ENCODE measurements at regions not wholly inside any gene's neighbourhood (a gene's known extent, or its start where the extent isn't known, plus 50 kb on each side); places are given as distances from the start of the nearest gene placed in this dataset.
"Not testable (repeated sequence)": the region's sequence is repeated elsewhere in the genome, so short reads cannot be mapped to it uniquely, and the experiment has no call there.

DNA sequence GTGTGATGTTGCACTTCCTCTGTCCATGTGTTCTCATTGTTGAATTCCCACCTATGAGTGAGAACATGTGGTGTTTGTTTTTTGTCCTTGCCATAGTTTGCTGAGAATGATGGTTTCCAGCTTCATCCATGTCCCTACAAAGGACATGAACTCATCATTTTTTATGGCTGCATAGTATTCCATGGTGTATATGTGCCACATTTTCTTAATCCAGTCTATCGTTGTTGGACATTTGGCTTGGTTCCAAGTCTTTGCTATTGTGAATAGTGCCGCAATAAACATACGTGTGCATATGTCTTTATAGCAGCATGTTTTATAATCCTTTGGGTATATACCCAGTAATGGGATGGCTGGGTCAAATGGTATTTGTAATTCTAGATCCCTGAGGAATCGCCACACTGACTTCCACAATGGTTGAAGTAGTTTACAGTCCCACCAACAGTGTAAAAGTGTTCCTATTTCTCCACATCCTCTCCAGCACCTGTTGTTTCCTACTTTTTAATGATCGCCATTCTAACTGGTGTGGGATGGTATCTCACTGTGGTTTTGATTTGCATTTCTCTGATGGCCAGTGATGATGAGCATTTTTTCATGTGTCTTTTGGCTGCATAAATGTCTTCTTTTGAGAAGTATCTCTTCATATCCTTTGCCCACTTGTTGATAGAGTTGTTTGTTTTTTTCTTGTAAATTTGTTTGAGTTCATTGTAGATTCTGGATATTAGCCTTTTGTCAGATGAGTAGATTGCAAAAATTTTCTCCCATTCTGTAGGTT, 463.6 kb downstream of the RPS6KC1 start:
- not testable (repeated sequence) for H3K4me3 ChIP-seq, H3K27ac ChIP-seq

DNA sequence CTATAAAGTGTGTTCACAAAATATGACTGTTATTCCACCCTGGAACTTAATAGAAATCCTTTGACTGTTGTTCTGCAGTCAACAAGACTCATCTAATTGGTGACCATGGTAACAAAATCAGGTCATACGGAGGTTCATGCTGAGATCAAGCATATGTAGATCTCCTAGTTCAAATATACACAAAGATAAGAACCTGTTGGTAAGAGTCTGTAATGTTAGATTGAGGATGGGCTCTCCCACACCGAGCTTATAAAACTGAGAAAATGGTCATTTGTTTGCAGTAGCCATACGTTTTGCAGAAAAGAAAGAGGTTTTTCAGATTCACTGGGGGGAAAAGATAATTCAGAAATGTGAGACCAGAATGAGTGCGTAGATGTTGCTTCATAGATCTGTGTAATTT, 468.1 kb downstream of the RPS6KC1 start:
- Histone ChIP-seq H3K27ac (no peak overlapping the region), H3K4me3 (no peak overlapping the region)

DNA sequence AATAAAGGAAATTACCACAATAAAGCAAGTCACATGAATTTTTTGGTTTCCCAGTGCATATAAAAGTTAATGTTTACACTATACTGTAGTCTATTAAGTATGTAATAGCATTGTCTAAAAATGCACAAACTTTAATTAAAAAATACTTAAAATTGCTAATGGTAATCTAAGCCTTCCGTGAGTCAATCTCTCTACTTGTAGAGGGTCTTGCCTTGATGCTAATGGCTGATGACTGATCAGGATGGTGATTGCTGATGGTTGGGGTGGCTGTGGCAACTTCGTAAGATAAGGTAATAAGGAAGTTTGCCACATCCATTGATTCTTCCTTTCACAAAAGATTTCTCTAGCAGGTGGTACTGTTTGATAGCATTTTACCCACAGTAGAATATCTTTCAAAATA, 466.6 kb upstream of the PROX1 start:
- Histone ChIP-seq H3K4me3 (no peak overlapping the region), H3K27ac (no peak overlapping the region)

DNA sequence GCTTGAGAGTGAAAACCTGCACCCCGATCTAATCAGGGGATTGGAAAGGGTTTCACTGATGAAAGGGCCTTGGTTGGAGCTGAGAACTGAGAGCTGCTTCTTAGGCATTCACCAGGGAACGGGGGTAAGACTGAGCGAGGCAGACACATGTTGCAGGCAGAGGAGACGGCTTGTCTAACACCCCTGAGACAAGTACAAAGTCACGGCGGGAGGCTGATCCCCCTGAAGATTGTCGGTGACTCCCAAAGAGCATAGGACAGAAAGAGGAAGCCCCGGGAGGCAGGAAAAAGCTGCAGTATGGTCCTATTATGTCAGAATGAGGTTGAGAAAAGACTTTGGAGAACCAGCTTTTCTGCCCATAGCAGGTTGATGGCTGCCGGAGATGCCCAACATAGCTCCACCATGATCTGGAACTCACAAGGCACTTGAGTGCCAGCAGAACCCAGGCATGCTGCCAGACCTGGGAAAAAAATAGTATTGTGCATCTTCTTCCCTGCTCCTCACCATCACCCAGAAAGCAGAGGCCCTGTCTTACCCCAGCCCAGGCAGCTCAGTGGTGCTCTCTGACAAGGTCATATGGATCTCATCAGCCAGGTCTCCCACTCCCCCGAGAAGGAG, 463.9 kb upstream of the PROX1 start:
- Histone ChIP-seq H3K4me3 (no peak overlapping the region), H3K27ac (no peak overlapping the region)

DNA sequence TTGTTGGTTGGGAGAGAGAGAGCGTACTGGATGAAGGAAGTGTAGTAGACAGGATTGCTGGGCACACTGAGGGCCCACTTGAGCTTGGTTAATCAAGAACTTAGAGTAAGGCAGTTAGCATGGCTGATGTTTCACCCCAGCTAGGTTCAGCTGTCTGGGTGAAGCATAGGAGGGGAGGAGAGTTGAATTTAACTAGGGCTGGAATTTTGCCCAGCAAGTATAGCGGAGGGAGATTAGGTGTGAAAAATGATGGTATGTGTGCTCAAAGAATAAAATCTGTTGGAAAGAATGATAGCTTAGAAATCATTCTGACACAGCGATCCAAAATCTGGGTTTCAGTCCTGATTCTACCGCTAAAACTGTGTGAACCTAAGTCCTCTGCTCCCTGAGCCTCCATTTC, 461.5 kb upstream of the PROX1 start:
- no peak overlapping the region for H3K27ac ChIP-seq
- no peak overlapping the region for H3K4me3 ChIP-seq

DNA sequence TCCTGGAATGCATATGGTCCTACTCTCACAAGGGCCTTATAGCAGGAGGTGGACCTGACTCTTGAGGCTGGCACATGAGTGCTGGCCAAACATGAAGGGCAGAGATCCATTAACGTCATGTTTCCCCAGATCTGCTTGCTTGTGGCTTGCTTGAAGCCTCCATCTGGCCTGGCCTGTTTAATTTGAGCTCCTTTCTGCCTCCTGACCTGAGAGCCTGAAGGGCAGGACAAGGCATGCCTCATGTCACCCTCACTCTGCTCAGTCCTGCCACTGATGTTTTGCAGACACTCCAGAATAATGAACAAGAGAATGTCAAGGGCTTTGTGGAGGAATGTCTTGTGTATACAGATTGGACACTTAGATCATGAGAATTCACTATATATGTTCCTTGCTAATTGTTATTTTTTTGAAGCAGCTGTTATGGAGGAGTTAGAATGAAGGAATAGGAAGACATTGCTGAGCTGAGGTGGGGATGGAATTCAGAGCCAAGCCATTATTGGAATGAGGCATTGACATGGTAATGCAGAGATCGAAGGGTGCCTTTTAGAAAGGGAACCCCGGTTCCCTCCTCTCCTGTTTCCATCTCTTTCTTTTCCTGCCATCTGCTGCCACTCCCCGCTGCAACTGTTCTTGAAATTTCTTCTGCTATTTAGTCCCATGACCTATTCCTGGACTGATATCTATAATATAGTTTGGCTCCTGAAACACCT, 457.0 kb upstream of the PROX1 start:
- Histone ChIP-seq H3K27ac (no peak overlapping the region), H3K4me3 (no peak overlapping the region)

DNA sequence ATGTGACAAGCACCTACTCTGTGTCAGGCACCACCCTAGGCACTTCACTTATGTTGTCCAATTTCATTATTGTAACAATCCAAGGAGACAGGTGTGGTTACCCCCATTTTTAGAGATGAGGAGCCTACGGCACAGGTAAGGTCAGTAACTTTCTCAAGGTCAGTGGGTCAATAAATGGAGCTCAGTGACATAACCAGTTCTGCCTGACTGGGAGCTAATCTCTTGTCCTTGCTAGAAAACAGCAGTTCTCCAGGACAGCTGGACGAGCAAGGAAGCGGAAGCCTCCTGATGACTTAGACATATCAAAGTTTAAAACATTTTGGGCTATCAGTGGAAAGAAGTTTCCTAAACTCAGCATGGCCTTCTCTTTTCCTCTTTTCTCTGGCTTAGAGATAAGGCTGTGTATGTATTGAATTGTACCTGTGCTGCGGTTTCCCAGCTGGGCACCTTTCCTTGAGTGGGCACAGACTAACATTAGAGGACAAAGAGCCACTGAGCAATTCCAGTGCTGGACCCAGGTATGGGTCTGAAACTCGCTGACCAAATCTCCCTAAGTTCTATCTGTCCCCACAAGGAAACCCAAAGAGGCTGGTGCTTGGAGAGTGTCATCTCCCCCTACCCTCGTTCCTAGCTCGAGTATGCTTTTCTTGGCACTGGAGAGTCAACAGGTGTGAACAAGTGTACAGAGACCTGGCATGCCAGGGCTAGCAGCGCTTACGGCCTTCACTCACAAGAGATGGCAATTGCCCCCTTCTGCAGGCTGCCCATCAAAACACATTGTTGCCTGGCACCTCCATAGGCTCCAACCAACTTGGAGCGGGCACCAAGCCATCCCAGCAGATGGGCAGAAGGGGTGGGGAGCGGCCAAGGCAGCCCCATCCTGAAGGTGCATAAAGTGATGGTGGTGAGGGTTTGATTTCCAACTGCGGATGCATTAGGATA, 456.1 kb upstream of the PROX1 start:
- Histone ChIP-seq H3K4me3 (no peak overlapping the region), H3K27ac (no peak overlapping the region)

DNA sequence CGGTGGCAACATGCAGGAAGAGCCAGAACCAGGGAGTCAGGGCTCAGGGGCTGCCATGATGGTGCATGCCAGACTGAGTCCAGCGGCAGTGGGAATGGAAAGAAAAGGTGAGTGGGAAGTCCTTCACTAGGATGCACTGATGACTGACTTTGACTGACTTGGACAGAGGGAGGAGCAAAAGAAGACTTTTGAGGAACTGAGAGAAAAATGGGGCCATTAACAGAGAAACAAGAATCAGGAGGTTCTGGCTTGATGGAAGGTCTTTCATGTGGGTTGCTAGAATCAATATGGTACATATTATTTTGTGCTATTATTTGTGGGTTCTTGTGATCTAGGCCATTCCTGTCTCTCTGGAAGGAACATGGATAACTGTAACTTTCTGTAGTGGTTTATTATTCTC, 454.6 kb upstream of the PROX1 start:
- no peak overlapping the region for H3K27ac ChIP-seq
- no peak overlapping the region for H3K4me3 ChIP-seq

DNA sequence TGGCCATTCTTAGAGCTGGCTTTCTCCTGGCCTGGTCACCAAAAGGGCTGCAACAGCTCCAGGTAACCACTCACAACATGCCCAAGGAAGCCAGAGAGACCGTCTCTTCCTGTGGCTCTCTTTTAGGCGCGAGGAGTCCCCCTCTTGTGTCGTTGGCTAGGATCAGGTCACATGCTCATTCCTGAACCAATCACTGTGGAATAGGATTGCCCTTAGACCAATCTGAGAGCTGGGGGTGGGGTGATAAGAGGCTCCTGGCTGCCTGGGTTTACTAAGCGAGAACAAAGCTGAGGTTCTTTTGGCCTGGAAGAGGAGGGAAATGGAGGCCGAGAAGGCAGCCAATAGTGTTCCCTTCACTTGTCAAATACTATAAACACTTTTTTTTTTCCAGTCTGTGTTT, 452.1 kb upstream of the PROX1 start:
- Histone ChIP-seq H3K27ac (no peak overlapping the region), H3K4me3 (no peak overlapping the region)

DNA sequence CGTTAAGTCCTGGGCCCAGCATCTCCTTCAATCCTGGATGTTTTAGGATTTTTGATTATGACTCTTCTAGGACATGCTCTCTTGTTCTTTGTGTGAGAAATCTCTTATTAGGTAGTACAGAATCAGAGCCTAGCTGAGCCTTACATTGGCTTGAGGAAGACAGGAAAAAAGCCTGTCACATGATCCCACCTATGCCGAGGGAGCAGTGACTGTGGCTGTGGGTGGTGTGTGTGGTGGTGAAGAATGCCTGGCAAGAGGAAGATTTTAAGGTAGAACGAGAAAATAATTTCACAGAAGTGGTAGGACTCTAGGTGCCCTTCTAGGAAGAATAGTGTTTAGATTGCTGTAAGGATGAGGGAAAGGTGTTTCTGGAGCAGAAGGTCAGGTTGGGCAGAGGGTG, 449.5 kb upstream of the PROX1 start:
- no peak overlapping the region for H3K4me3 ChIP-seq
- H3K27ac ChIP-seq = no peak overlapping the region

DNA sequence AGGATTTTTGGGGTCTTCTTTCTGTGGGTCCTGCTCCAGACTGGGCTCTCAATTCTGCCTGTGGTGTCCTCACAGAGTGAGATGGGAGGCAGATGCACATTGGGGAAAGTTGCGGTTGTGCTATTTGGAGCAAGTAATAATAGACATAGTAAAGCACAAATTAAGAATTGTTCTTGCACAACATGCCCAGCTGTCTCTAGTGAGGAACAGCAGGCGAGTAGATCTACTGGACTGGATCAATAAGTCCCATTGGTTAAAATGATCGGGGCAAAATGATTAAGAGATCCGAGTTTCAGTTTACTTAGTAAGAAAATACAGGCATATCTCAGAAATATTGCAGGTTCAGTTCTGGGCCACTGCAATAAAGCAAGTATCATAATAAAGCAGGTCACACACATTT, 448.3 kb upstream of the PROX1 start:
- no peak overlapping the region for H3K4me3 ChIP-seq
- no peak overlapping the region for H3K27ac ChIP-seq

DNA sequence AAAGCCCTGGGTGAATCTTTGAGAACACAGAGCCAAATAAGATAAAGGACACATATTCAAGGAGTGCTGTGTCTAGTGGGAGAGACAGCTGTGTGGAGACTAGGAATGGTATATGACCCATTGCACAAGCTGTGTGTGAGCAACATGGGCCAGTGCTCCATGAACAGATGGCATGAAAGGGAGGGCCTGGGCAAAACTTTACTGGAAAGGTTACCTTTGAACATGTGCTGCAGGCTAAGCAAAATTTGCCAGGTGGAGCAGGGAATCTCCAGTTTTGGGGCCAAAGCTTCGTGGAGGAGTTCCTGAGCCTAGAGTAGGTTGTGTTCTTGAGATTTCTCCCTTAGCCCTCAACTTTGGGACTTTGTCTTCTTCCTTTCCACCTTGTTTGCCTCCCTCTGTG, 446.1 kb upstream of the PROX1 start:
- no peak overlapping the region for H3K4me3 ChIP-seq
- no peak overlapping the region for H3K27ac ChIP-seq

DNA sequence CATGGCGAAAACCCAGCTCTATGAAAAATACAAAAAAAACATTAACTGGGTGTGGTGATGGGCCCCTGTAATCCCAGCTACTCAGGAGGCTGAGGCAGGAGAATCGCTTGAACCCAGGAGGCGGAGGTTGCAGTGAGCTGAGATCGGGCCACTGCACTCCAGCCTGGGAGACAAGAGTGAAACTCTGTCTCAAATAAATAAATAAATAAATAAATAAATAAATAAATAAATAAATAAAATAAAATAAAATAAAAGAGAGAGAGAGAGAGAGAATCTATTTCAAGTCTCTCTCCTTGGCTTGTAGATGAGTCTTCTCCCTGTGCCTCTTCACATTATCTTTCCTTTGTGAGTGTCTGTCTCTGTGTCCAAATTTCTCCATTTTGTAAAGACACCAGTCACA, 442.6 kb upstream of the PROX1 start:
- not testable (repeated sequence) for H3K27ac ChIP-seq, H3K4me3 ChIP-seq

DNA sequence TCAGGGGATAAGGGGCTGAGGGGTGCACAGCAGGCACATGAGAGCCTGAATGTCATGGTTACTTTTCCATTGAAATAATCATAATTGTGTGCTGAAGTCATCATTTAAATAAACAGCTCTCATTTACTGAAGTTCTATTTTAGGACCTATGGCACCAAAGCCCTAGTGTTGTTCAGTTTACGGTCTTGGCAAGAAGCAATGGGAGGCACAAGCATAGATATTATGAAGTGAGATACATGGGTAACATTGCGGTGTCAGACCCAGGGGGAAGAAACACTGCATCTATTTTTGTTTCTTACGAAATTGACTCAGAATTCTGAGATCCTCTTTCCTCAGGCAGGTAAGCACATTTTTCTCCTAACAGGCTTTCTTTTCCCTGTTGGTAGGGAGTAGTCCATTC, 437.8 kb upstream of the PROX1 start:
- Histone ChIP-seq H3K4me3 (no peak overlapping the region), H3K27ac (no peak overlapping the region)

DNA sequence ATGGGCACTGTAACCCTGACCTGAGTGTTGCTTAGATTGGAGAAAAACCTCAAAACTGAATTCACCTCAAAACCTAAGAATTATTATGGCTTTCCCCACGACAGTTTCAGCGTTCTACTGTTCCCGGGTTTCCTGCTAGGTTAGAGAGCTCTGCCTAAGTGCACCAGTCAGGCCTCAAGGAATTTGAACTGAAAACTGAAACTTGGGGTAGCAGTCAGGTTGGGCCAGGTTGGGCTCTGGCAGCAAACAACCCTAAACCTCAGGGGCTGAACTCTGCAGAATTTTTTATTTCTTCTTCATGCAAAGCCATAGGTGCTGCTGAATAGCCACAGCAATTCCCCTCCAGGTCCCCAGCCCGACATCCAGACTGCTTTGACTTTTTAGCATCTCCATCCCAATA, 437.0 kb upstream of the PROX1 start:
- no peak overlapping the region for H3K4me3 ChIP-seq
- H3K27ac ChIP-seq = no peak overlapping the region

DNA sequence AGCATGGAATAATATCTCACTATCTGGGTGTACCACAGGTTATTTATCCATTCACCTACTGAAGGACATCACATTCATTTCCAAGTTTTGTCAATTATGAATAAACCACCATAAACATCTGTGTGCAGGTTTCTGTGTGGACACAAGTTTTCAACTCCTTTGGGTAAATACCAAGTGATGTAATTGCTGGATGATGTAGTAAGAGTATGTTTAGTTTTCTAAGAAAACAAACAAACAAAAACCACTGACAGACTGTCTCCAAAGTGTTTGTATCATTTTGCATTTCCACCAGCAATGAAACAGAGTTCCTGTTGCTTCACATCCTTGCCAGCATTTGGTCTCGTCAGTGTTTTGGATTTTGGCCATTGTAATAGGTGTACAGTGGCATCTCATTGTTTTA, 435.7 kb upstream of the PROX1 start:
- no peak overlapping the region for H3K4me3 ChIP-seq

DNA sequence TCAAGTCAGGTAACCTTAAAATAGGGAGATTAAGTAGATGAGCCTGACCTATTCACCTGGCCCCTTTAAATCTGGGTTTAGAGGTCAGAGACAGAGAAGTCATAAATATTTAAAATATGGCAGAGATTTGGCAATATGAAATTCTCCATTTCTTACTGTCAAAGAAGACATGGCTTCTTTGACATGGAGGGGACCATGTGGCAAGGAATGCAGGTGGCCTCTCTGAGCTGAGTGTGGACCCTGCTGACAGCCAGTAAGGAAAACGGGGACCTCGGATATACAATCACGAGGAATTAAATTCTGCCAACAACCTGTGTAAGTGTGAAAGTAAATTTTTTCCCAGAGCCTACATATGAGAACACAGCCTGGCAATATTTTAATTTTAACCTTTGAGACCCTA, 427.5 kb upstream of the PROX1 start:
- Histone ChIP-seq H3K27ac (no peak overlapping the region), H3K4me3 (no peak overlapping the region)

More for the DNA sequence above, 435.7 kb upstream of the PROX1 start:
- no peak overlapping the region for H3K27ac ChIP-seq

DNA sequence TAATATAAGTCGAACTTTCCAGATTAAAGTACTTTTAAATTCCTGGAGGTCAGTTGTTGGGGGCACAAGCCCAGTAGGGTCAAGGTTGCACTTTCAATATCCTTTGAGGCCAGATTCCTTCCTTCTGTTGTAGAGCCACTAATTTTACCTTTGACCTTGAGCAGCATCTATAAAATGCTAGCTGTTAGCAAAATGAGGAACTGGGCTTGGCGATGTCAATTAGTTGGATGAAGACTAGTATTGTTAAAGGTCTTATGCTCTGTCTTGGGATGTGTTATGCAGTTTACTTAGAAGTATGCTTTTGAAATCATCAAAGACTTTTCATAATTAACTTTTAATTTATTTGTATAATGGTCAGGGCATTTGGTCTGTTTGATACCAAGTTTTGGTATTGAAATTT, 425.9 kb upstream of the PROX1 start:
- Histone ChIP-seq H3K4me3 (no peak overlapping the region), H3K27ac (no peak overlapping the region)

DNA sequence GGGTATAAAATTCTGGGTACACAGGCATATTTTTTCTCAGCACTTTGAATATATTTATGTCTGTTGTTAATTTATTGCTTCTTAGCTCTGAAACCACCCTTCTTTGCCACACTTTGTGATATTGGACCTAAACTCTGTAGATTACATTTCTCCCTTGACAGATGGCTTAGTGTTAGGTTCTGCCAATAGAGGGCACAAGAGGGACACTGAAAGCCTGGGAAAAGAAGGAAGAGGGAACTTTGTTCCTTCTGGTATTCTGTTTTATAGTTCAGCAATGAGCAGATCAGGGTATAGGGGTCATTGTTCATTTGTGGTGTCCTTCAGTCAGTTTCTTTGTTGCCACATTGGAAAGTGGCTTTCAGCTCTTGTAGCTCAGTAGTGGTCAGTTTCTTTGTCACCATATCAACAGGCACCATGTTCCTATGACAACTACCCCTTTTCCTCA, 423.5 kb upstream of the PROX1 start:
- Histone ChIP-seq H3K4me3 (no peak overlapping the region), H3K27ac (no peak overlapping the region)
